Fibroblast of lung (primary cell): ENCODE measurements at regions not wholly inside any gene's neighbourhood (a gene's known extent, or its start where the extent isn't known, plus 50 kb on each side); places are given as distances from the start of the nearest gene placed in this dataset.

Source experiments
- DNase-seq, 2 donors: peaks; one replicate each; pipeline versions ENCODE4 v3.0.0 to v3.0.0-alpha.2; 2010; ENCODE audit warnings: low read depth in 2 of 2
- H2AFZ ChIP-seq: 2 replicates; pipeline ENCODE4 v1.5.1; 2012; ENCODE audit warnings: low read length, control low read depth, inconsistent platforms
- H3K27ac ChIP-seq: 2 replicates; pipeline ENCODE4 v1.5.1; 2011; ENCODE audit warnings: low read length, control low read depth; ENCODE audit not compliant: insufficient read depth
- H3K27me3 ChIP-seq: 2 replicates; pipeline ENCODE4 v1.5.1; 2011; ENCODE audit warnings: mild to moderate bottlenecking, low read length; ENCODE audit not compliant: control insufficient read depth, insufficient read depth
- H3K36me3 ChIP-seq: 2 replicates; pipeline ENCODE4 v1.5.1; 2011; ENCODE audit warnings: low read length; ENCODE audit not compliant: control insufficient read depth, insufficient read depth
- H3K4me1 ChIP-seq: 2 replicates; pipeline ENCODE4 v1.5.1; 2011; ENCODE audit warnings: low read length; ENCODE audit not compliant: control insufficient read depth, insufficient read depth; ENCODE audit errors: extremely low read depth
- H3K4me2 ChIP-seq: 2 replicates; pipeline ENCODE4 v1.5.1; 2011; ENCODE audit warnings: low read length, control low read depth; ENCODE audit not compliant: insufficient read depth; ENCODE audit errors: extremely low read depth
- H3K4me3 ChIP-seq, 4 experiments: fragments of 200-600 bp in 1 of 4; sonication (generic) in 1 of 4; replicated peaks in 1 of 4; 2 replicates each; pipeline ENCODE4 v1.5.1; 2011 to 2016; ENCODE audit warnings: low read length in 4 of 4, low read depth in 3 of 4, mild to moderate bottlenecking in 3 of 4, control low read depth in 2 of 4, inconsistent platforms in 1 of 4, mixed read lengths in 1 of 4; ENCODE audit not compliant: insufficient read depth in 1 of 4; ENCODE audit errors: control extremely low read depth in 1 of 4
- H3K79me2 ChIP-seq: 2 replicates; pipeline ENCODE4 v1.5.1; 2012; ENCODE audit warnings: mild to moderate bottlenecking, low read length, inconsistent platforms; ENCODE audit not compliant: control insufficient read depth, insufficient read depth
- H3K9ac ChIP-seq: 2 replicates; pipeline ENCODE4 v1.5.1; 2011; ENCODE audit warnings: mild to moderate bottlenecking, low read length, control low read depth; ENCODE audit not compliant: insufficient read depth
- H3K9me3 ChIP-seq: 2 replicates; pipeline ENCODE4 v1.5.1; 2012; ENCODE audit warnings: low read depth, low read length; ENCODE audit not compliant: control insufficient read depth, insufficient read depth
- H4K20me1 ChIP-seq: 2 replicates; pipeline ENCODE4 v1.5.1; 2011; ENCODE audit warnings: low read length; ENCODE audit not compliant: control insufficient read depth, insufficient read depth; ENCODE audit errors: extremely low read depth
- EZH2 ChIP-seq: IDR thresholded peaks from 2 replicates; pipeline ENCODE4 v1.5.1; 2012; ENCODE audit warnings: low read length, control low read depth, mild to moderate bottlenecking; ENCODE audit errors: missing control alignments
- TF ChIP-seq, protein P1 (sequence below), 2 donors: IDR thresholded peaks in 1 of 2; conservative IDR thresholded peaks in 1 of 2; 1 replicate in 1 of 2; 2 replicates in 1 of 2; pipeline ENCODE4 v1.5.1; 2011 to 2012; ENCODE audit warnings: low read length in 2 of 2, control low read depth in 1 of 2, inconsistent platforms in 1 of 2, low read depth in 1 of 2, mild to moderate bottlenecking in 1 of 2

DNA sequence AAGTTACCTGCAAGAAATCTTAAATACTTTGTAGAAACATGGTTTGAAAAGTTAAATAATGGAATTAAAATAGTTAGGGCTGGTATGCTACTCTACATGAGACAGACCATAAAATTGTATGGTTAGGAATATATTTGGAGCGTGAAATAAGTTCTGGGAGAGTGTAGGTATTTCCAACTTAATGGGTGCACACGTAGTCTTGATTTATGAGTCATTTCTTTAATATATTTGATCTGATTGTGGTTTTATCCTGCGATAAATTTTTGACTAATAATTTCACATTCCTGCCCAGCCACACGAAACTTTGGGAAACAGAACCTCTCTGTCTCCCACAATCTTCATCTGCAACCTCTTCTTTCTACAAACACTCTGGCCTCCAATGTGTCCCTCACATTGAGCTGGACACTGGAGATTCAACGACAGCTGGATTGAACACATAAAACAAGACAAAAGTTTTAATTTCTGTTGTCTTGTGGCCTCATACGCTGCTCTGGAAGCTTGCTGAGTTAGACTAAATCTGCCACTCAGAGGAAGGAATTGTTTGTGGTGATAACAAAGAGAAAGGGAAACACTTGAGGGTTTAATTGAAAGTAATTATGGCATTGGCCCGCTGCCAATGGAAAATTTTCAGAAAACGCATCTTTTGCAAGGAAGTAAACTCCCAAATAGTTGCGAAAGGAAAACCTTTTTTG, 201.8 kb upstream of the ZNF608 start:
- no peaks in the 10 kb centered on the region for H3K4me1 ChIP-seq
- H3K4me3 ChIP-seq, result no peak overlapping the region
- no peak for TF ChIP-seq EZH2
- TF ChIP-seq, protein P1, sequence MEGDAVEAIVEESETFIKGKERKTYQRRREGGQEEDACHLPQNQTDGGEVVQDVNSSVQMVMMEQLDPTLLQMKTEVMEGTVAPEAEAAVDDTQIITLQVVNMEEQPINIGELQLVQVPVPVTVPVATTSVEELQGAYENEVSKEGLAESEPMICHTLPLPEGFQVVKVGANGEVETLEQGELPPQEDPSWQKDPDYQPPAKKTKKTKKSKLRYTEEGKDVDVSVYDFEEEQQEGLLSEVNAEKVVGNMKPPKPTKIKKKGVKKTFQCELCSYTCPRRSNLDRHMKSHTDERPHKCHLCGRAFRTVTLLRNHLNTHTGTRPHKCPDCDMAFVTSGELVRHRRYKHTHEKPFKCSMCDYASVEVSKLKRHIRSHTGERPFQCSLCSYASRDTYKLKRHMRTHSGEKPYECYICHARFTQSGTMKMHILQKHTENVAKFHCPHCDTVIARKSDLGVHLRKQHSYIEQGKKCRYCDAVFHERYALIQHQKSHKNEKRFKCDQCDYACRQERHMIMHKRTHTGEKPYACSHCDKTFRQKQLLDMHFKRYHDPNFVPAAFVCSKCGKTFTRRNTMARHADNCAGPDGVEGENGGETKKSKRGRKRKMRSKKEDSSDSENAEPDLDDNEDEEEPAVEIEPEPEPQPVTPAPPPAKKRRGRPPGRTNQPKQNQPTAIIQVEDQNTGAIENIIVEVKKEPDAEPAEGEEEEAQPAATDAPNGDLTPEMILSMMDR (conservative IDR thresholded peaks at IDR 0.05 in 1 of 2, IDR thresholded peaks at IDR 0.05 in 1 of 2; ENCODE audit: low read depth in 1 of 2, low read length in 2 of 2), result no peak
- DNase-seq, result no peak
- H3K4me2 ChIP-seq, result no peak overlapping the region
- no peaks in the 10 kb centered on the region for H3K27me3 ChIP-seq
- H3K9me3 ChIP-seq, result no peaks in the 10 kb centered on the region
- no peaks in the 10 kb centered on the region for H3K79me2 ChIP-seq
- H3K9ac ChIP-seq, result no peak overlapping the region
- no peaks in the 10 kb centered on the region for H4K20me1 ChIP-seq
- no peak overlapping the region for H3K27ac ChIP-seq
- H2AFZ ChIP-seq, result no peak overlapping the region
- H3K36me3 ChIP-seq, result no peaks in the 10 kb centered on the region

DNA sequence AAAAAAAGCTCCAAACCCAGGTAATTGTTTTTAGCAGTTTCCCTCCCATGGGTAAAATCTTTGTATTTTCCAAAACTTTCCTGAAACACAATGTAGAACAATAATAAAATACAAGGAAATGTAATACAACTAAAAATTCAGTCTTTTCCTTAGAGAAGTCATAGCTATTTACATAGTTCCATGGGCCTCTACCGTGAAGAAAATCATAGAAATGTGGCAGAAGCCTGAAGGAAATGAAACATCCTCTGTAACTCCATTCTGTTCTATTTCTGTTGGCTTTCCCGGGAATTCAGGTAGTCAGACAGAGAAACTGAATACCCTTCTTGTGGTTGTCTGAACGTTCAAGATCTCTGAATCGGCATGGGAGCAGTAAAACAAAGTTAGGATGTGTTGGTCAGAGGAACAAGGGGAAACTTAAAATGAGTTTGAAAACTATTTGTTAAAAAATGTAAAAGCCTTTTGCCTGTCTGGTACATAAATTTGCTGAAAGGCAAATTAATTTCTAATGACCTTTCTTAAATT, 202.4 kb upstream of the ZNF608 start:
- Histone ChIP-seq H3K36me3 (no peaks in the 10 kb centered on the region), H4K20me1 (no peaks in the 10 kb centered on the region), H3K27ac (no peak overlapping the region), H3K4me3 (no peak overlapping the region), H3K79me2 (no peaks in the 10 kb centered on the region), H2AFZ (no peak overlapping the region), H3K4me1 (no peaks in the 10 kb centered on the region), H3K27me3 (no peaks in the 10 kb centered on the region), H3K9me3 (no peaks in the 10 kb centered on the region), H3K9ac (no peak overlapping the region), H3K4me2 (no peak overlapping the region)
- peak in 1 of 2 donors; percentile 23 for DNase-seq
- TF ChIP-seq, protein P1 (conservative IDR thresholded peaks at IDR 0.05 in 1 of 2, IDR thresholded peaks at IDR 0.05 in 1 of 2; ENCODE audit: low read depth in 1 of 2, low read length in 2 of 2), result no peak
- TF ChIP-seq EZH2, result no peak

DNA sequence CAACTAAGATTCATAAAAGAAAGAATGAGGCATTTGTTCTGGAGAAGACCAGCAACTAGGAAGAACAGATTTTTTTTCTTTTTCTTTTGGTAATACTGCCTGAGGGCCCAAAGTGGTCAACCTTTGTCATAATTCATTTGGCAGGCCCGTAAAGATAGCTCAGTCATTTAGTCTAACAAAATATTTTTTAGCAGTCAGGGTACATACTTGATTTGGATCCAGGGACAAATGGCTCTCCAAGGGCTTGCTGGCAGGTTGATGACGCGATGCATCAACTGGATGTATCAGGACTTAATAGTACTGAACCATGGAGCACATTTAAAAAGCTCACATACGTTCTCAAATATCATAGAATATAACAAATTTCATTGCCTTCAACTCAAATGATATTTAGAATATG, 203.4 kb upstream of the ZNF608 start:
- Histone ChIP-seq H3K4me2 (no peak overlapping the region), H3K4me3 (no peak overlapping the region), H2AFZ (no peak overlapping the region), H3K27ac (no peak overlapping the region), H3K4me1 (no peaks in the 10 kb centered on the region), H3K9ac (no peak overlapping the region), H4K20me1 (no peaks in the 10 kb centered on the region), H3K36me3 (no peaks in the 10 kb centered on the region), H3K9me3 (no peaks in the 10 kb centered on the region), H3K79me2 (no peaks in the 10 kb centered on the region), H3K27me3 (no peaks in the 10 kb centered on the region)
- no peak for TF ChIP-seq EZH2
- TF ChIP-seq, protein P1 (conservative IDR thresholded peaks at IDR 0.05 in 1 of 2, IDR thresholded peaks at IDR 0.05 in 1 of 2; ENCODE audit: low read depth in 1 of 2, low read length in 2 of 2), result no peak
- DNase-seq, result no peak
